Endothelial cell of umbilical vein (primary cell): ENCODE measurements at regions not wholly inside any gene's neighbourhood (a gene's known extent, or its start where the extent isn't known, plus 50 kb on each side); places are given as distances from the start of the nearest gene placed in this dataset.

ENCODE experiments used
- BruUV-seq: library from RNA; stranded (reverse); fragments of 400-500 nt; replicated peaks from 2 replicates; lab custom pipeline; 2021; lab: Mats Ljungman, UMichigan
- CTCF ChIA-PET: fragments of 300-600, 350-600 bp; sonication (Branson Sonifier 250); formaldehyde crosslinking; loops from one replicate; lab custom pipeline; 2021; ENCODE audit warnings: antibody characterized with exemption, inconsistent platforms; lab: Charles Lee
- POLR2A ChIA-PET: fragments of 300-600, 350-600 bp; sonication (Branson Sonifier 250); formaldehyde crosslinking; loops from one replicate; lab custom pipeline; 2021; ENCODE audit warnings: antibody characterized with exemption, inconsistent platforms; lab: Charles Lee
- DNase-seq: peaks from one replicate; pipeline ENCODE4 v3.0.0-alpha.2; 2011; ENCODE audit warnings: low read depth, low spot score
- FAIRE-seq: peaks from 2 replicates; lab custom pipeline; 2011; peaks lifted over from hg19 to GRCh38; lab: Jason Lieb, UNC
- H2AFZ ChIP-seq: 2 replicates; pipeline ENCODE4 v1.6.0; 2012; ENCODE audit warnings: low read depth, low read length, control low read depth, inconsistent platforms
- H3K27ac ChIP-seq: 2 replicates; pipeline ENCODE4 v1.5.1; 2011; ENCODE audit warnings: low read depth, mild to moderate bottlenecking, control low read depth, low read length, moderate library complexity; ENCODE audit not compliant: insufficient read depth
- H3K27me3 ChIP-seq, 2 experiments: 2 replicates each; pipeline versions ENCODE4 v1.6.0 to v1.6.1; 2011; ENCODE audit warnings: low read length in 2 of 2, mixed read lengths in 1 of 2; ENCODE audit not compliant: control insufficient read depth in 2 of 2, insufficient read depth in 2 of 2
- H3K36me3 ChIP-seq, 2 experiments: 2 replicates in 1 of 2; 3 replicates in 1 of 2; pipeline ENCODE4 v1.5.1; 2011; ENCODE audit warnings: low read length in 2 of 2, mild to moderate bottlenecking in 1 of 2, moderate library complexity in 1 of 2; ENCODE audit not compliant: control insufficient read depth in 2 of 2, insufficient read depth in 2 of 2; ENCODE audit errors: extremely low read depth in 1 of 2
- H3K4me1 ChIP-seq: 3 replicates; pipeline ENCODE4 v1.5.1; 2011; ENCODE audit warnings: mild to moderate bottlenecking, low read length; ENCODE audit not compliant: control insufficient read depth, insufficient read depth; ENCODE audit errors: extremely low read depth
- H3K4me2 ChIP-seq: 2 replicates; pipeline ENCODE4 v1.6.1; 2011; ENCODE audit warnings: low read length, control low read depth, mixed read lengths; ENCODE audit not compliant: insufficient read depth
- H3K4me3 ChIP-seq, 3 experiments: fragments of 200-600 bp in 1 of 3; sonication (generic), shearing (Covaris generic) in 1 of 3; replicated peaks in 1 of 3; 2 replicates each; pipeline ENCODE4 v1.5.1; 2011 to 2016; ENCODE audit warnings: control low read depth in 3 of 3, low read length in 3 of 3, mild to moderate bottlenecking in 2 of 3, inconsistent platforms in 1 of 3, low read depth in 1 of 3, moderate library complexity in 1 of 3; ENCODE audit not compliant: insufficient read depth in 1 of 3
- H3K79me2 ChIP-seq: 2 replicates; pipeline ENCODE4 v1.6.0; 2012; ENCODE audit warnings: low read length, inconsistent platforms; ENCODE audit not compliant: control insufficient read depth, insufficient read depth
- H3K9ac ChIP-seq: replicated peaks from 2 replicates; pipeline ENCODE3; 2011; ENCODE audit warnings: low read length, control low read depth; ENCODE audit not compliant: insufficient read depth; ENCODE audit errors: extremely low read depth
- H3K9me1 ChIP-seq: replicated peaks from 3 replicates; pipeline ENCODE4 v1.6.0; 2011; ENCODE audit warnings: mild to moderate bottlenecking, low read length; ENCODE audit not compliant: control insufficient read depth, insufficient read depth; ENCODE audit errors: extremely low read depth
- H3K9me3 ChIP-seq: replicated peaks from 2 replicates; pipeline ENCODE4 v1.5.1; 2012; ENCODE audit warnings: low read length, inconsistent platforms; ENCODE audit not compliant: control insufficient read depth, insufficient read depth
- H4K20me1 ChIP-seq: replicated peaks from 2 replicates; pipeline ENCODE3; 2011; ENCODE audit warnings: mild to moderate bottlenecking, low read length; ENCODE audit not compliant: control insufficient read depth, insufficient read depth; ENCODE audit errors: extremely low read depth
- CTCF ChIP-seq, 2 donors: IDR thresholded peaks; 1 replicate in 1 of 2; 2 replicates in 1 of 2; pipeline ENCODE4 v1.5.1; 2011; ENCODE audit warnings: low read length in 2 of 2, mild to moderate bottlenecking in 2 of 2, moderate library complexity in 2 of 2, control low read depth in 1 of 2, inconsistent platforms in 1 of 2, low read depth in 1 of 2; ENCODE audit not compliant: insufficient read depth in 1 of 2; ENCODE audit errors: extremely low read depth in 1 of 2
- EZH2 ChIP-seq: IDR thresholded peaks from 2 replicates; pipeline ENCODE4 v1.6.1; 2012; ENCODE audit warnings: borderline replicate concordance, low read depth, mild to moderate bottlenecking, moderate library complexity, low read length, inconsistent platforms; ENCODE audit not compliant: severe bottlenecking
- FOS ChIP-seq: IDR thresholded peaks from 2 replicates; pipeline ENCODE4 v1.6.1; 2011; ENCODE audit warnings: mild to moderate bottlenecking, low read length, moderate library complexity, borderline replicate concordance; ENCODE audit not compliant: insufficient read depth
- GATA2 ChIP-seq: IDR thresholded peaks from 2 replicates; pipeline ENCODE4 v1.7.0; 2011; ENCODE audit warnings: low read depth, mild to moderate bottlenecking, moderate library complexity, mixed read lengths, low read length; ENCODE audit not compliant: insufficient read length, insufficient read depth
- JUN ChIP-seq: IDR thresholded peaks from 2 replicates; pipeline ENCODE4 v1.6.1; 2011; ENCODE audit warnings: borderline replicate concordance, low read depth; ENCODE audit not compliant: insufficient read length, insufficient read depth
- MYC ChIP-seq: IDR thresholded peaks from one replicate; pipeline ENCODE4 v1.6.1; 2011; ENCODE audit warnings: mild to moderate bottlenecking, low read depth, low read length
- POLR2A ChIP-seq: IDR thresholded peaks from 2 replicates; pipeline ENCODE4 v1.6.1; 2012; ENCODE audit warnings: low read depth, mild to moderate bottlenecking, control low read depth, low read length
- POLR2AphosphoS5 ChIP-seq: IDR thresholded peaks from 2 replicates; pipeline ENCODE4 v1.6.1; 2012; ENCODE audit warnings: low read depth, mild to moderate bottlenecking, control low read depth, low read length, moderate library complexity; ENCODE audit not compliant: insufficient read depth
- dilution Hi-C: fragments of 300-500 bp; cut with MboI; formaldehyde crosslinking; loops from one replicate; pipeline ENCODE4 v1.15.0; 2019; ENCODE audit warnings: low sequenced_read_pairs; ENCODE audit not compliant: extremely low pct_ligation_motif_present
- intact Hi-C: fragments of 100-400 bp; cut with micrococcal nuclease; formaldehyde crosslinking; loops from one replicate; pipeline ENCODE4 v1.10.0; 2022
- TF ChIP-seq, protein P1 (sequence below): IDR thresholded peaks from 2 replicates; pipeline ENCODE4 v1.6.1; 2011; ENCODE audit not compliant: insufficient read depth, insufficient read length

DNA sequence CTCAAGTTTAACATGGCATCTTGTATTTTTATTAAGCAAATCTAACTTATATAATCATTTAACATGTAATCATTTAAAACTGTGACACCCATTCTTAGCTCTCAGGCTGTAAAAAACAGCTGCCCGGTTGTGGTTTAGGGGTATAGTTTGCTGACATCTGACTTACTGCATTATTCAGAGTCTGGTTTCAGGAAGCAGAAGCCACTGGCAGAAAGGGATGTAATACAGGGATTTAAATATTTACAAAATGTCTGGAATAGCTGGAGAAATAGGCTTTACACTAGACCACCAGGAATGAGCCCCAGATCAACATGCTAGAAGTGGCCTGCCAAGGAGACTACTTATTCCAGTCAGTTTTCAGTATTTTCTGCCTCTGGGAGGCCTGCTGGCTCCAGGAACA is 421.1 kb downstream of the CD109 start:
- Histone ChIP-seq H3K9me1 (no peaks in the 10 kb centered on the region), H4K20me1 (no peaks in the 10 kb centered on the region), H3K36me3 (no peaks in the 10 kb centered on the region), H3K4me1 (peaks cover 3% of the 10 kb centered on the region), H3K4me2 (no peak overlapping the region), H3K9ac (no peak overlapping the region), H2AFZ (no peak overlapping the region), H3K9me3 (no peaks in the 10 kb centered on the region), H3K4me3 (no peak overlapping the region), H3K27me3 (peaks cover 0 to 6% of the 10 kb centered on the region in 2 experiments), H3K27ac (no peak overlapping the region), H3K79me2 (no peaks in the 10 kb centered on the region)
- DNase-seq (no peak), FAIRE-seq (no peak)
- no peak for TF ChIP-seq EZH2
- no peak for TF ChIP-seq POLR2AphosphoS5
- TF ChIP-seq JUN = no peak
- no peak for TF ChIP-seq MYC
- no peak for TF ChIP-seq CTCF (IDR thresholded peaks at IDR 0.05; ENCODE audit: extremely low read depth in 1 of 2, insufficient read depth in 1 of 2, low read depth in 1 of 2, low read length in 2 of 2)
- TF ChIP-seq, protein P1, sequence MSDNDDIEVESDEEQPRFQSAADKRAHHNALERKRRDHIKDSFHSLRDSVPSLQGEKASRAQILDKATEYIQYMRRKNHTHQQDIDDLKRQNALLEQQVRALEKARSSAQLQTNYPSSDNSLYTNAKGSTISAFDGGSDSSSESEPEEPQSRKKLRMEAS = no peak
- no peak for TF ChIP-seq POLR2A
- TF ChIP-seq FOS = no peak
- no peak for TF ChIP-seq GATA2
- dilution Hi-C loops (no loop called here), intact Hi-C loops (no loop called here)
- no TSS peak for BruUV-seq
- POLR2A ChIA-PET = no interaction called here
- CTCF ChIA-PET = interaction anchor here (1.3 kb wide), 1 partner anchor 25 kb away, joined by 3 read pairs; no protein-coding TSS in a partner anchor
